ENCODE measurements at regions not wholly inside any gene's neighbourhood (a gene's known extent, or its start where the extent isn't known, plus 50 kb on each side); places are given as distances from the start of the nearest gene placed in this dataset.

- Histone ChIP-seq H2AFZ (ENCODE audit: low read depth, low read length) (no peak overlapping the region), H3K4me2 (ENCODE audit: low read length) (no peak overlapping the region), H3K9me3 (ENCODE audit: insufficient read depth, low read depth, low read length) (no peaks in the 10 kb centered on the region), H3K79me2 (ENCODE audit: insufficient read depth, low read length) (no peaks in the 10 kb centered on the region), H3K36me3 (ENCODE audit: insufficient read depth, low read length) (no peaks in the 10 kb centered on the region), H3K27ac (ENCODE audit: low read depth, low read length) (no peak overlapping the region), H3K4me1 (ENCODE audit: insufficient read depth, low read length) (no peaks in the 10 kb centered on the region), H3K27me3 (ENCODE audit: insufficient read depth, low read length) (peaks cover 45% of the 10 kb centered on the region), H3K9ac (ENCODE audit: low read length) (no peak overlapping the region), H3K4me3 (ENCODE audit: insufficient read depth, low read depth, low read length) (no peak overlapping the region), H4K20me1 (ENCODE audit: insufficient read depth, low read length) (no peaks in the 10 kb centered on the region)
- Mint-ChIP-seq H3K9me3 (ENCODE audit: unreplicated experiment) (peaks cover 3% of the 10 kb centered on the region), H3K36me3 (ENCODE audit: low read depth, unreplicated experiment) (no peaks in the 10 kb centered on the region), H3K27ac (ENCODE audit: unreplicated experiment) (no peak overlapping the region), H3K4me1 (ENCODE audit: low read depth, unreplicated experiment) (no peaks in the 10 kb centered on the region), H3K4me3 (ENCODE audit: unreplicated experiment) (no peak overlapping the region), H3K27me3 (ENCODE audit: low read depth, unreplicated experiment) (peaks cover 48% of the 10 kb centered on the region)
- DNase-seq (ENCODE audit: low read depth) (no peak), FAIRE-seq (no peak)
- TF ChIP-seq EZH2 (IDR thresholded peaks at IDR 0.05; ENCODE audit: insufficient read depth, low read length) (no peak), CTCF (IDR thresholded peaks at IDR 0.05; ENCODE audit: insufficient read depth, low read depth, low read length) (no peak)
Measured at GRCh38 chr3:184485906-184486305, 75.7 kb upstream of the EPHB3 start.

- Mint-ChIP-seq H3K9me3 (ENCODE audit: unreplicated experiment) (peaks cover 3% of the 10 kb centered on the region), H3K4me1 (ENCODE audit: low read depth, unreplicated experiment) (no peaks in the 10 kb centered on the region), H3K4me3 (ENCODE audit: unreplicated experiment) (no peak overlapping the region), H3K27ac (ENCODE audit: unreplicated experiment) (no peak overlapping the region), H3K27me3 (ENCODE audit: low read depth, unreplicated experiment) (peaks cover 49% of the 10 kb centered on the region), H3K36me3 (ENCODE audit: low read depth, unreplicated experiment) (no peaks in the 10 kb centered on the region)
- DNase-seq (ENCODE audit: low read depth) = no peak
- H3K9ac ChIP-seq (ENCODE audit: low read length) = no peak overlapping the region
- no peaks in the 10 kb centered on the region for H4K20me1 ChIP-seq (ENCODE audit: insufficient read depth, low read length)
- H3K27me3 ChIP-seq (ENCODE audit: insufficient read depth, low read length) = peaks cover 52% of the 10 kb centered on the region
- H3K79me2 ChIP-seq (ENCODE audit: insufficient read depth, low read length) = no peaks in the 10 kb centered on the region
- H3K36me3 ChIP-seq (ENCODE audit: insufficient read depth, low read length) = no peaks in the 10 kb centered on the region
- no peak for FAIRE-seq
- no peak overlapping the region for H2AFZ ChIP-seq (ENCODE audit: low read depth, low read length)
- H3K9me3 ChIP-seq (ENCODE audit: insufficient read depth, low read depth, low read length) = no peaks in the 10 kb centered on the region
- no peak overlapping the region for H3K27ac ChIP-seq (ENCODE audit: low read depth, low read length)
- H3K4me2 ChIP-seq (ENCODE audit: low read length) = no peak overlapping the region
- no peaks in the 10 kb centered on the region for H3K4me1 ChIP-seq (ENCODE audit: insufficient read depth, low read length)
- no peak for TF ChIP-seq EZH2 (IDR thresholded peaks at IDR 0.05; ENCODE audit: insufficient read depth, low read length)
- no peak for TF ChIP-seq CTCF (IDR thresholded peaks at IDR 0.05; ENCODE audit: insufficient read depth, low read depth, low read length)
- no peak overlapping the region for H3K4me3 ChIP-seq (ENCODE audit: insufficient read depth, low read depth, low read length)
Measured at GRCh38 chr3:184486614-184487013, 75.0 kb upstream of the EPHB3 start.

- H4K20me1 ChIP-seq (ENCODE audit: insufficient read depth, low read length) = no peaks in the 10 kb centered on the region
- H3K9ac ChIP-seq (ENCODE audit: low read length) = no peak overlapping the region
- H2AFZ ChIP-seq (ENCODE audit: low read depth, low read length) = no peak overlapping the region
- no peaks in the 10 kb centered on the region for H3K79me2 ChIP-seq (ENCODE audit: insufficient read depth, low read length)
- Mint-ChIP-seq H3K27ac (ENCODE audit: unreplicated experiment) (no peak overlapping the region), H3K4me3 (ENCODE audit: unreplicated experiment) (no peak overlapping the region), H3K27me3 (ENCODE audit: low read depth, unreplicated experiment) (peaks cover 53% of the 10 kb centered on the region), H3K36me3 (ENCODE audit: low read depth, unreplicated experiment) (no peaks in the 10 kb centered on the region), H3K4me1 (ENCODE audit: low read depth, unreplicated experiment) (no peaks in the 10 kb centered on the region), H3K9me3 (ENCODE audit: unreplicated experiment) (peaks cover 3% of the 10 kb centered on the region)
- H3K27me3 ChIP-seq (ENCODE audit: insufficient read depth, low read length) = peaks cover 62% of the 10 kb centered on the region
- no peak overlapping the region for H3K27ac ChIP-seq (ENCODE audit: low read depth, low read length)
- H3K4me3 ChIP-seq (ENCODE audit: insufficient read depth, low read depth, low read length) = no peak overlapping the region
- FAIRE-seq = no peak
- no peak for DNase-seq (ENCODE audit: low read depth)
- H3K4me2 ChIP-seq (ENCODE audit: low read length) = no peak overlapping the region
- H3K4me1 ChIP-seq (ENCODE audit: insufficient read depth, low read length) = no peaks in the 10 kb centered on the region
- no peaks in the 10 kb centered on the region for H3K36me3 ChIP-seq (ENCODE audit: insufficient read depth, low read length)
- no peaks in the 10 kb centered on the region for H3K9me3 ChIP-seq (ENCODE audit: insufficient read depth, low read depth, low read length)
- TF ChIP-seq EZH2 (IDR thresholded peaks at IDR 0.05; ENCODE audit: insufficient read depth, low read length) (no peak), CTCF (IDR thresholded peaks at IDR 0.05; ENCODE audit: insufficient read depth, low read depth, low read length) (no peak)
Measured at GRCh38 chr3:184488577-184488976, 73.0 kb upstream of the EPHB3 start.
